Right ventricle myocardium superior (tissue), 1 donor: ENCODE measurements at regions not wholly inside any gene's neighbourhood (a gene's known extent, or its start where the extent isn't known, plus 50 kb on each side); places are given as distances from the start of the nearest gene placed in this dataset.

ENCODE experiments used
- ATAC-seq: fragments of 200-7000 bp; cut with Tn5 transposase; one replicate; pipeline ENCODE4 v1.9.1; 2020; ENCODE audit warnings: mild to moderate bottlenecking; ENCODE audit not compliant: poor library complexity
- DNase-seq: peaks from one replicate; pipeline ENCODE4 v3.0.0-alpha.2; 2020
- intact Hi-C: fragments of 100-400 bp; cut with DNase I; formaldehyde crosslinking; loops from one replicate; pipeline ENCODE4 v1.11.2; 2022
- donor health status: DM: no; HTN: yes; CAD: no; lungs with severe emphysema.

GRCh38 chr2:41877114-41877678, 170.6 kb upstream of the PKDCC start:
- ATAC-seq (no peak), DNase-seq (no peak)
- intact Hi-C loops: no loop called here

- no peak for ATAC-seq
- intact Hi-C loops: no loop called here
- DNase-seq: no peak
Measured at GRCh38 chr2:41878056-41878455, 169.8 kb upstream of the PKDCC start.

GRCh38 chr2:41878716-41879234, 169.0 kb upstream of the PKDCC start:
- intact Hi-C loops: no loop called here
- DNase-seq (peak; percentile 64), ATAC-seq (peak; percentile 78)

- no peak for DNase-seq
- peak; percentile 35 for ATAC-seq
- intact Hi-C loops: no loop called here
Measured at GRCh38 chr2:41879235-41879916, 168.4 kb upstream of the PKDCC start.

- intact Hi-C loops: no loop called here
- ATAC-seq: no peak
- no peak for DNase-seq
Measured at GRCh38 chr2:41880561-41881243, 167.1 kb upstream of the PKDCC start.

- intact Hi-C loops: no loop called here
- ATAC-seq (no peak), DNase-seq (no peak)
Measured at GRCh38 chr2:41881249-41881648, 166.6 kb upstream of the PKDCC start.

GRCh38 chr2:41884718-41885117, 163.1 kb upstream of the PKDCC start:
- no peak for DNase-seq

GRCh38 chr2:41886145-41886664, 161.6 kb upstream of the PKDCC start:
- no peak for ATAC-seq
- intact Hi-C loops: no loop called here
- no peak for DNase-seq

More at GRCh38 chr2:41884718-41885117, 163.1 kb upstream of the PKDCC start:
- ATAC-seq: no peak
- intact Hi-C loops: no loop called here

GRCh38 chr2:41886757-41887156, 161.1 kb upstream of the PKDCC start:
- intact Hi-C loops: no loop called here
- ATAC-seq: no peak
- DNase-seq: no peak

- intact Hi-C loops: no loop called here
- DNase-seq (no peak), ATAC-seq (no peak)
Measured at GRCh38 chr2:41890341-41890740, 157.5 kb upstream of the PKDCC start.

- DNase-seq (no peak), ATAC-seq (no peak)
- intact Hi-C loops: no loop called here
Measured at GRCh38 chr2:41892476-41892875, 155.3 kb upstream of the PKDCC start.

- ATAC-seq (no peak), DNase-seq (no peak)
- intact Hi-C loops: no loop called here
Measured at GRCh38 chr2:41894563-41895333, 153.1 kb upstream of the PKDCC start.

- DNase-seq (no peak), ATAC-seq (no peak)
- intact Hi-C loops: no loop called here
Measured at GRCh38 chr2:41895334-41895664, 152.5 kb upstream of the PKDCC start.

GRCh38 chr2:41896186-41896846, 151.5 kb upstream of the PKDCC start:
- ATAC-seq (no peak), DNase-seq (no peak)
- intact Hi-C loops: no loop called here

GRCh38 chr2:41899189-41899588, 148.6 kb upstream of the PKDCC start:
- ATAC-seq: no peak
- DNase-seq: no peak
- intact Hi-C loops: no loop called here

GRCh38 chr2:41900101-41900577, 147.7 kb upstream of the PKDCC start:
- intact Hi-C loops: no loop called here
- ATAC-seq (no peak), DNase-seq (no peak)

GRCh38 chr2:41902897-41903296, 144.9 kb upstream of the PKDCC start:
- intact Hi-C loops: no loop called here
- ATAC-seq (no peak), DNase-seq (no peak)

- intact Hi-C loops: no loop called here
- no peak for DNase-seq
- no peak for ATAC-seq
Measured at GRCh38 chr2:41903474-41904135, 144.2 kb upstream of the PKDCC start.
